Mesendoderm (in vitro differentiated cells): ENCODE measurements at regions not wholly inside any gene's neighbourhood (a gene's known extent, or its start where the extent isn't known, plus 50 kb on each side); places are given as distances from the start of the nearest gene placed in this dataset.

Source experiments
- DNase-seq: peaks from one replicate; pipeline ENCODE4 v3.0.0; 2013
- H2AK5ac ChIP-seq: 2 replicates; pipeline ENCODE4 v1.6.1; 2013; ENCODE audit warnings: low read length, inconsistent platforms
- H2BK120ac ChIP-seq: 2 replicates; pipeline ENCODE4 v1.6.1; 2013; ENCODE audit warnings: low read depth, mild to moderate bottlenecking, low read length, moderate library complexity, mixed read lengths
- H2BK15ac ChIP-seq: replicated peaks from 2 replicates; pipeline ENCODE4 v1.6.1; 2013; ENCODE audit warnings: low read depth, mild to moderate bottlenecking, moderate library complexity
- H2BK5ac ChIP-seq: 2 replicates; pipeline ENCODE4 v1.6.1; 2013; ENCODE audit warnings: low read length, inconsistent platforms
- H3K18ac ChIP-seq: 2 replicates; pipeline ENCODE4 v1.6.1; 2013; ENCODE audit warnings: mild to moderate bottlenecking, low read length, mixed read lengths
- H3K23ac ChIP-seq: one replicate; pipeline ENCODE4 v1.6.1; 2013; ENCODE audit warnings: low read length
- H3K27ac ChIP-seq: 2 replicates; pipeline ENCODE4 v1.5.1; 2013; ENCODE audit warnings: low read depth, mild to moderate bottlenecking, inconsistent platforms, low read length, moderate library complexity
- H3K27me3 ChIP-seq: 2 replicates; pipeline ENCODE4 v1.6.1; 2013; ENCODE audit warnings: low read length, control low read depth, mild to moderate bottlenecking, inconsistent platforms; ENCODE audit not compliant: insufficient read depth, poor library complexity
- H3K36me3 ChIP-seq: 2 replicates; pipeline ENCODE4 v1.6.1; 2013; ENCODE audit warnings: low read length, inconsistent platforms; ENCODE audit not compliant: control insufficient read depth, insufficient read depth
- H3K4ac ChIP-seq: one replicate; pipeline ENCODE4 v1.6.1; 2013; ENCODE audit warnings: low read depth, mild to moderate bottlenecking, low read length, moderate library complexity
- H3K4me1 ChIP-seq: 2 replicates; pipeline ENCODE4 v1.6.1; 2013; ENCODE audit warnings: low read depth, low read length, inconsistent platforms; ENCODE audit not compliant: control insufficient read depth
- H3K4me2 ChIP-seq: 2 replicates; pipeline ENCODE4 v1.6.1; 2013; ENCODE audit warnings: low read length
- H3K4me3 ChIP-seq: 2 replicates; pipeline ENCODE4 v1.5.1; 2013; ENCODE audit warnings: mild to moderate bottlenecking, low read length
- H3K56ac ChIP-seq: one replicate; pipeline ENCODE4 v1.6.1; 2013; ENCODE audit warnings: low read length
- H3K79me1 ChIP-seq: 2 replicates; pipeline ENCODE4 v1.6.1; 2013; ENCODE audit warnings: low read length, inconsistent platforms
- H3K79me2 ChIP-seq: 2 replicates; pipeline ENCODE4 v1.6.1; 2013; ENCODE audit warnings: mild to moderate bottlenecking, low read length; ENCODE audit not compliant: control insufficient read depth, insufficient read depth
- H3K9ac ChIP-seq: 2 replicates; pipeline ENCODE4 v1.6.1; 2013; ENCODE audit warnings: low read length, inconsistent platforms
- H4K5ac ChIP-seq: one replicate; pipeline ENCODE4 v1.6.1; 2013; ENCODE audit warnings: low read length
- H4K8ac ChIP-seq: one replicate; pipeline ENCODE4 v1.6.1; 2013; ENCODE audit warnings: low read depth, mild to moderate bottlenecking, control low read depth, low read length, moderate library complexity
- WGBS: extraction: QIAGEN DNeasy Blood & Tissue Kit; methylation state at CpG from one replicate; pipeline ENCODE4 v1.1.7; 2013; ENCODE audit warnings: low lambda C conversion rate, missing lambda C conversion rate; ENCODE audit not compliant: insufficient coverage; ENCODE audit errors: extremely low coverage; 5-methylcytosine and 5-hydroxymethylcytosine counted together

GRCh38 chr10:44311563-44312051, 73.3 kb downstream of the CXCL12 start:
- Histone ChIP-seq H2BK120ac (no peak overlapping the region), H2BK15ac (no peak overlapping the region), H3K27me3 (no peaks in the 10 kb centered on the region), H4K8ac (no peak overlapping the region), H3K79me2 (no peaks in the 10 kb centered on the region), H3K56ac (no peak overlapping the region), H3K9ac (no peak overlapping the region), H3K27ac (no peak overlapping the region), H3K4me3 (no peak overlapping the region), H3K4ac (no peak overlapping the region), H3K23ac (no peak overlapping the region), H3K36me3 (no peaks in the 10 kb centered on the region), H4K5ac (no peak overlapping the region), H3K4me2 (no peak overlapping the region), H3K79me1 (no peaks in the 10 kb centered on the region), H3K4me1 (no peaks in the 10 kb centered on the region), H2BK5ac (no peak overlapping the region), H3K18ac (no peak overlapping the region), H2AK5ac (no peak overlapping the region)
- DNase-seq = no peak
- WGBS = no CpG with 5 or more reads among the region's 12 CpGs

GRCh38 chr10:44310762-44311562, 73.9 kb downstream of the CXCL12 start:
- Histone ChIP-seq H4K8ac (no peak overlapping the region), H2BK5ac (no peak overlapping the region), H3K36me3 (no peaks in the 10 kb centered on the region), H3K4me3 (no peak overlapping the region), H4K5ac (no peak overlapping the region), H3K4me1 (no peaks in the 10 kb centered on the region), H3K18ac (no peak overlapping the region), H3K4ac (no peak overlapping the region), H3K79me2 (no peaks in the 10 kb centered on the region), H3K56ac (peak overlapping the region; percentile 85), H3K4me2 (peak overlapping the region; percentile 45), H3K27me3 (no peaks in the 10 kb centered on the region), H3K79me1 (no peaks in the 10 kb centered on the region), H3K23ac (peak overlapping the region; percentile 85), H2AK5ac (no peak overlapping the region), H2BK120ac (no peak overlapping the region), H3K27ac (no peak overlapping the region), H2BK15ac (no peak overlapping the region), H3K9ac (peak overlapping the region; percentile 47)
- no CpG with 5 or more reads among the region's 58 CpGs for WGBS
- peak; percentile 91 for DNase-seq

- WGBS = no CpG with 5 or more reads among the region's 32 CpGs
- peak overlapping the region; percentile 47 for H3K9ac ChIP-seq
These were observed 74.7 kb downstream of the CXCL12 start for GRCh38 chr10:44309939-44310761.

GRCh38 chr10:44309361-44309760, 75.5 kb downstream of the CXCL12 start:
- H3K27me3 ChIP-seq = no peaks in the 10 kb centered on the region
- no peak overlapping the region for H2AK5ac ChIP-seq
- H3K27ac ChIP-seq = no peak overlapping the region
- no CpG with 5 or more reads among the region's 4 CpGs for WGBS
- no peak overlapping the region for H4K8ac ChIP-seq
- H3K4ac ChIP-seq = no peak overlapping the region
- no peaks in the 10 kb centered on the region for H3K79me1 ChIP-seq
- no peaks in the 10 kb centered on the region for H3K4me1 ChIP-seq
- H3K18ac ChIP-seq = no peak overlapping the region
- H3K23ac ChIP-seq = no peak overlapping the region
- no peak overlapping the region for H2BK120ac ChIP-seq
- H4K5ac ChIP-seq = no peak overlapping the region
- no peaks in the 10 kb centered on the region for H3K36me3 ChIP-seq
- no peak overlapping the region for H2BK5ac ChIP-seq
- H3K79me2 ChIP-seq = no peaks in the 10 kb centered on the region
- H3K9ac ChIP-seq = no peak overlapping the region
- DNase-seq = no peak
- no peak overlapping the region for H3K4me2 ChIP-seq
- no peak overlapping the region for H2BK15ac ChIP-seq
- no peak overlapping the region for H3K56ac ChIP-seq
- H3K4me3 ChIP-seq = no peak overlapping the region

More at GRCh38 chr10:44309939-44310761, 74.7 kb downstream of the CXCL12 start:
- Histone ChIP-seq H4K8ac (no peak overlapping the region), H3K79me2 (no peaks in the 10 kb centered on the region), H3K4me3 (no peak overlapping the region), H2AK5ac (no peak overlapping the region), H2BK5ac (no peak overlapping the region), H3K56ac (peak overlapping the region; percentile 85), H3K27ac (no peak overlapping the region), H4K5ac (no peak overlapping the region), H2BK120ac (no peak overlapping the region), H3K4ac (no peak overlapping the region), H3K79me1 (no peaks in the 10 kb centered on the region), H3K36me3 (no peaks in the 10 kb centered on the region), H3K18ac (no peak overlapping the region), H3K4me2 (peak overlapping the region; percentile 45), H3K23ac (peak overlapping the region; percentile 85), H3K27me3 (no peaks in the 10 kb centered on the region), H2BK15ac (no peak overlapping the region), H3K4me1 (no peaks in the 10 kb centered on the region)
- DNase-seq = no peak

GRCh38 chr10:44308935-44309334, 76.0 kb downstream of the CXCL12 start:
- no peaks in the 10 kb centered on the region for H3K36me3 ChIP-seq
- no peaks in the 10 kb centered on the region for H3K4me1 ChIP-seq
- no peak overlapping the region for H3K4me3 ChIP-seq
- H3K18ac ChIP-seq = no peak overlapping the region
- H3K4ac ChIP-seq = no peak overlapping the region
- no peak overlapping the region for H3K23ac ChIP-seq
- no peaks in the 10 kb centered on the region for H3K27me3 ChIP-seq
- no peaks in the 10 kb centered on the region for H3K79me1 ChIP-seq
- H4K8ac ChIP-seq = no peak overlapping the region
- no peak overlapping the region for H3K4me2 ChIP-seq
- no peak overlapping the region for H3K9ac ChIP-seq
- DNase-seq = no peak
- H2BK5ac ChIP-seq = no peak overlapping the region
- no peak overlapping the region for H3K27ac ChIP-seq
- WGBS = no CpG with 5 or more reads among the region's 4 CpGs
- no peak overlapping the region for H4K5ac ChIP-seq
- no peak overlapping the region for H2BK15ac ChIP-seq
- H2AK5ac ChIP-seq = no peak overlapping the region
- H2BK120ac ChIP-seq = no peak overlapping the region
- no peak overlapping the region for H3K56ac ChIP-seq
- no peaks in the 10 kb centered on the region for H3K79me2 ChIP-seq
